Central memory CD8-positive, alpha-beta T cell (primary cell): ENCODE measurements at regions not wholly inside any gene's neighbourhood (a gene's known extent, or its start where the extent isn't known, plus 50 kb on each side); places are given as distances from the start of the nearest gene placed in this dataset.
"Not testable (repeated sequence)": the region's sequence is repeated elsewhere in the genome, so short reads cannot be mapped to it uniquely, and the experiment has no call there.

ENCODE experiments used
- ATAC-seq: fragments of 150-1000 bp; cut with Tn5 transposase; replicated peaks from 2 replicates; pipeline ENCODE4 v1.10.0; 2022; ENCODE audit warnings: mild to moderate bottlenecking, moderate FRiP score, moderate number of reproducible peaks; ENCODE audit not compliant: poor library complexity, severe bottlenecking; ENCODE audit errors: extremely low read depth
- DNase-seq, 2 donors: peaks; one replicate each; pipeline ENCODE4 v3.0.0; 2021; ENCODE audit warnings: low spot score in 2 of 2
- H3K27ac Mint-ChIP-seq: one replicate; pipeline ENCODE4 v1.8.0; 2022; ENCODE audit warnings: low read depth, mild to moderate bottlenecking, moderate library complexity, mixed read lengths
- H3K27me3 Mint-ChIP-seq: one replicate; pipeline ENCODE4 v1.8.0; 2022; ENCODE audit warnings: mixed read lengths
- H3K36me3 Mint-ChIP-seq: one replicate; pipeline ENCODE4 v1.8.0; 2022; ENCODE audit warnings: mild to moderate bottlenecking, moderate library complexity, mixed read lengths; ENCODE audit not compliant: insufficient read depth
- H3K4me1 Mint-ChIP-seq: one replicate; pipeline ENCODE4 v1.8.0; 2022; ENCODE audit warnings: mixed read lengths
- H3K4me3 Mint-ChIP-seq: one replicate; pipeline ENCODE4 v1.8.0; 2022; ENCODE audit warnings: mild to moderate bottlenecking, moderate library complexity, mixed read lengths
- H3K9me3 Mint-ChIP-seq: one replicate; pipeline ENCODE4 v1.8.0; 2022; ENCODE audit warnings: mixed read lengths

- ATAC-seq, result no peak
- no peak overlapping the region for H3K4me3 Mint-ChIP-seq
- H3K27me3 Mint-ChIP-seq, result peaks cover 34% of the 10 kb centered on the region
- H3K9me3 Mint-ChIP-seq, result no peaks in the 10 kb centered on the region
- H3K36me3 Mint-ChIP-seq, result no peaks in the 10 kb centered on the region
- H3K27ac Mint-ChIP-seq, result no peak overlapping the region
- H3K4me1 Mint-ChIP-seq, result no peaks in the 10 kb centered on the region
- DNase-seq, result no peak
Measured at GRCh38 chr1:60916199-60916598, 166.2 kb upstream of the NFIA start.

GRCh38 chr1:60915441-60915840 lies 166.9 kb upstream of the NFIA start:
- Mint-ChIP-seq H3K4me1 (no peaks in the 10 kb centered on the region), H3K4me3 (no peak overlapping the region), H3K9me3 (no peaks in the 10 kb centered on the region), H3K36me3 (no peaks in the 10 kb centered on the region), H3K27ac (no peak overlapping the region), H3K27me3 (peaks cover 34% of the 10 kb centered on the region)
- DNase-seq, result no peak
- no peak for ATAC-seq

GRCh38 chr1:60914982-60915381 lies 167.4 kb upstream of the NFIA start:
- Mint-ChIP-seq H3K4me3 (no peak overlapping the region), H3K36me3 (no peaks in the 10 kb centered on the region), H3K9me3 (no peaks in the 10 kb centered on the region), H3K4me1 (no peaks in the 10 kb centered on the region), H3K27me3 (peaks cover 34% of the 10 kb centered on the region), H3K27ac (no peak overlapping the region)
- no peak for DNase-seq
- no peak for ATAC-seq

- H3K4me3 Mint-ChIP-seq, DNase-seq, H3K27ac Mint-ChIP-seq, ATAC-seq, H3K4me1 Mint-ChIP-seq, H3K9me3 Mint-ChIP-seq, H3K36me3 Mint-ChIP-seq: not testable (repeated sequence)
- peaks cover 34% of the 10 kb centered on the region for H3K27me3 Mint-ChIP-seq
Measured at GRCh38 chr1:60913708-60914107, 168.7 kb upstream of the NFIA start.

GRCh38 chr1:60913039-60913438 lies 169.3 kb upstream of the NFIA start:
- no peak for ATAC-seq
- DNase-seq, result no peak
- no peak overlapping the region for H3K27ac Mint-ChIP-seq
- H3K4me1 Mint-ChIP-seq, result no peaks in the 10 kb centered on the region
- peaks cover 34% of the 10 kb centered on the region for H3K27me3 Mint-ChIP-seq
- H3K4me3 Mint-ChIP-seq, result no peak overlapping the region
- no peaks in the 10 kb centered on the region for H3K9me3 Mint-ChIP-seq
- H3K36me3 Mint-ChIP-seq, result no peaks in the 10 kb centered on the region

GRCh38 chr1:60911966-60912697 lies 170.2 kb upstream of the NFIA start:
- no peaks in the 10 kb centered on the region for H3K4me1 Mint-ChIP-seq
- H3K27me3 Mint-ChIP-seq, result peaks cover 34% of the 10 kb centered on the region
- H3K4me3 Mint-ChIP-seq, result no peak overlapping the region
- H3K9me3 Mint-ChIP-seq, result no peaks in the 10 kb centered on the region
- DNase-seq (no peak), ATAC-seq (no peak)
- no peaks in the 10 kb centered on the region for H3K36me3 Mint-ChIP-seq
- H3K27ac Mint-ChIP-seq, result no peak overlapping the region

- no peaks in the 10 kb centered on the region for H3K4me1 Mint-ChIP-seq
Measured at GRCh38 chr1:60908159-60908558, 174.2 kb upstream of the NFIA start.

DNA sequence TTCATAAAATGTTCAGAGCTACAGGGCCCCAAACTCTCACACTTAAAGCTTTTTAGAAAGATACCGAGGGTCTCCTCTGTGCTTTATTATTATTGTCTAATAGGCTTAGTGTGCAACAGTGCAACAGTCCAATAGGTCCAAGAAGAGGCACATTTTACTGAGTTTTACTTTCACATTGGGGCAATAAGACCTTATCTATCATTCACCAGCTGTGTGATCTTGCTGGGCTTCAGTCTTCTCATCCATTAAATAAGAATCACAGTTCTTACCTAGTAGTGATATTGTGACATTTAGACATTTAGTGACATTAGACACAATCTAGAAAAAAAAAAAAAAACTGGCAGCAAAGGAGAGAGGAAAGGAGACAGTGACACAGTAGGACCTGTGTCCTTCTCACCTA lies 175.8 kb upstream of the NFIA start:
- H3K36me3 Mint-ChIP-seq, result no peaks in the 10 kb centered on the region
- no peaks in the 10 kb centered on the region for H3K9me3 Mint-ChIP-seq
- H3K4me1 Mint-ChIP-seq, result no peaks in the 10 kb centered on the region
- H3K27me3 Mint-ChIP-seq, result no peaks in the 10 kb centered on the region
- H3K4me3 Mint-ChIP-seq, result no peak overlapping the region
- no peak overlapping the region for H3K27ac Mint-ChIP-seq
- ATAC-seq (no peak), DNase-seq (no peak)

More at GRCh38 chr1:60908159-60908558, 174.2 kb upstream of the NFIA start:
- Mint-ChIP-seq H3K27me3 (peaks cover 6% of the 10 kb centered on the region), H3K9me3 (no peaks in the 10 kb centered on the region), H3K27ac (no peak overlapping the region), H3K4me3 (no peak overlapping the region), H3K36me3 (no peaks in the 10 kb centered on the region)
- no peak for ATAC-seq
- DNase-seq, result no peak

DNA sequence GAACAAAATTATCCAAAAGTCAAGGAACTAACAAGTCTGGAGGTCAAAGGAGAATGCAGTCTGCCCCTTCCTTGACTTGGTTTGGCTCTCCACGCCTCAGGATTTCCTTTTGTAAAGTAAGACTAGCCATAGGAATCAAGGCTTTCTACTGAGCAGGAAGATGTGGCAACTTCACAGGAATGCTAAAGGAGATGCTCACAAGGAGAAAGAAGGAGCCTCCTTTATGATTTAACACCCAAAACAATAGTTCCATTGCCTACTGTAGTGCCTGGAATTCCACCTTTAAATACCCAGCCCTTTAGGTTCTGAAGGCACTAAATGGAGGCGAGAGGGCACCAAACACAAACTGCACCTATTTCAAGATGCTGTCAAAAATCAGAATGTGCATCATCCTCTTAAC lies 176.3 kb upstream of the NFIA start:
- Mint-ChIP-seq H3K4me3 (no peak overlapping the region), H3K27ac (no peak overlapping the region), H3K4me1 (no peaks in the 10 kb centered on the region), H3K27me3 (no peaks in the 10 kb centered on the region), H3K9me3 (no peaks in the 10 kb centered on the region), H3K36me3 (no peaks in the 10 kb centered on the region)
- no peak for DNase-seq
- no peak for ATAC-seq

GRCh38 chr1:60904099-60904851 lies 178.1 kb upstream of the NFIA start:
- Mint-ChIP-seq H3K4me3 (no peak overlapping the region), H3K36me3 (no peaks in the 10 kb centered on the region), H3K27me3 (no peaks in the 10 kb centered on the region), H3K27ac (no peak overlapping the region), H3K9me3 (no peaks in the 10 kb centered on the region), H3K4me1 (no peaks in the 10 kb centered on the region)
- no peak for ATAC-seq
- DNase-seq, result no peak

DNA sequence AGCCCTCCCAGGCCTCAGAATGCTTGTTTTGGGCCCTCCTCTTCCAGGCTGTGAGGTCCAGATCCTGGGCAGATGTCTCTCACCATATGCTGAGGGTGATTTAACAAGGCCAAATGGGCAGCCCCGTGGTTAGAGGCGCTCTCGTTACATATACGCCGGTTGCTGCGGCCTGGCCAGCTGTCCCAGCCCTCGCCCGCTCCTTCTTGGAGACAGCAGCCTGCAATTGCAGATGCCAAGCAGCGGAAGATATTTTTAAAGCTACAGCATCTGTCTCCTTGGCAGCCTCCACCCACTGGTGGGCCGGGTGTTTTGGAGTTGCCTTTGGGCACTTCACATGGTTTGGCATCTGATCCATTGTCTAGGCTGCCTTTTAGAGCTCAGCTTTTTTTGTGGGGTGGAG lies 178.8 kb upstream of the NFIA start:
- no peak for ATAC-seq

DNA sequence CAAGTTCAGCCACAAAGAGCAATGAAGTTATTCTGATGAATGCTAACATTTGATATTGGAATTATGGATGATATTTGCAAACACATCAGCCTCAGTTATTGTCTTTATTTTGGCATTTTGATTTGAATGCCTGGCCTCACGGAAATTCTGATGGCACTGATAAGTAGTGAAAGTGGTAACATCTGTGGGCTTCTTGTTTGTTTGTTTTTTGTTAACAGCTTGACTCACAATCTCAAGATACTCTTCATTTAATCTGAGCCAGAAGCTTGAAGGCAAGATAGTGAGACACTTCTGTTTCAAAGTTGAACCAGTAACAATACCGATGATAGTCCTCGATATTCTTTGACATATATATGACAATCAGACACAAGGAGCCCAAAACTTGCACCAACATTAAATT lies 182.9 kb upstream of the NFIA start:
- DNase-seq (no peak), ATAC-seq (no peak)
- Mint-ChIP-seq H3K4me3 (no peak overlapping the region), H3K36me3 (no peaks in the 10 kb centered on the region), H3K27me3 (peaks cover 3% of the 10 kb centered on the region), H3K4me1 (no peaks in the 10 kb centered on the region), H3K27ac (no peak overlapping the region), H3K9me3 (no peaks in the 10 kb centered on the region)

More for the DNA sequence above, 178.8 kb upstream of the NFIA start:
- no peak overlapping the region for H3K4me3 Mint-ChIP-seq
- no peaks in the 10 kb centered on the region for H3K27me3 Mint-ChIP-seq
- H3K36me3 Mint-ChIP-seq, result no peaks in the 10 kb centered on the region
- DNase-seq, result no peak
- H3K27ac Mint-ChIP-seq, result no peak overlapping the region
- no peaks in the 10 kb centered on the region for H3K9me3 Mint-ChIP-seq
- no peaks in the 10 kb centered on the region for H3K4me1 Mint-ChIP-seq

- ATAC-seq (no peak), DNase-seq (no peak)
- peaks cover 8% of the 10 kb centered on the region for H3K27me3 Mint-ChIP-seq
- no peak overlapping the region for H3K4me3 Mint-ChIP-seq
- H3K27ac Mint-ChIP-seq, result no peak overlapping the region
- H3K9me3 Mint-ChIP-seq, result no peaks in the 10 kb centered on the region
- no peaks in the 10 kb centered on the region for H3K4me1 Mint-ChIP-seq
- no peaks in the 10 kb centered on the region for H3K36me3 Mint-ChIP-seq
Measured at GRCh38 chr1:60898987-60899386, 183.4 kb upstream of the NFIA start.
